PC-3 (cell line): ENCODE measurements at regions not wholly inside any gene's neighbourhood (a gene's known extent, or its start where the extent isn't known, plus 50 kb on each side); places are given as distances from the start of the nearest gene placed in this dataset.

ENCODE experiments used
- ATAC-seq: fragments of 200-7000 bp; cut with Tn5 transposase; 2 replicates; pipeline ENCODE4 v1.9.1; 2020; ENCODE audit warnings: mild to moderate bottlenecking, moderate library complexity
- BruUV-seq: library from RNA; stranded (reverse); fragments of 400-500 nt; replicated peaks from 2 replicates; lab custom pipeline; 2021; lab: Mats Ljungman, UMichigan
- CTCF ChIA-PET: fragments of 300-600 bp; sonication (Branson Sonifier 250); formaldehyde crosslinking; loops from one replicate; lab custom pipeline; 2022; ENCODE audit warnings: antibody characterized with exemption; lab: Charles Lee
- POLR2A ChIA-PET: fragments of 300-600 bp; sonication (Branson Sonifier 250); formaldehyde crosslinking; loops from one replicate; lab custom pipeline; 2022; ENCODE audit warnings: antibody characterized with exemption; ENCODE audit not compliant: unreplicated experiment; lab: Charles Lee
- DNase-seq: peaks from one replicate; pipeline ENCODE4 v3.0.0-alpha.2; 2015
- H2AFZ ChIP-seq: fragments of 300-600 bp; sonication (generic); 2 replicates; pipeline ENCODE4 v1.6.0; 2016; ENCODE audit warnings: antibody characterized with exemption, low read length
- H3F3A ChIP-seq: fragments of 300-600 bp; sonication (generic); one replicate; pipeline ENCODE4 v1.6.0; 2017; ENCODE audit warnings: antibody characterized with exemption, low read length, control low read depth, mild to moderate bottlenecking; ENCODE audit not compliant: unreplicated experiment
- H3K27ac ChIP-seq: fragments of 300-600 bp; sonication (generic); 2 replicates; pipeline ENCODE4 v1.5.1; 2016; ENCODE audit warnings: mild to moderate bottlenecking, low read length
- H3K27me3 ChIP-seq: fragments of 300-600 bp; sonication (generic); 2 replicates; pipeline ENCODE4 v1.6.1; 2016; ENCODE audit warnings: low read length, mixed read lengths
- H3K36me3 ChIP-seq: fragments of 300-600 bp; sonication (generic); 2 replicates; pipeline ENCODE4 v1.6.1; 2016; ENCODE audit warnings: low read depth, mixed run types, low read length, mixed read lengths
- H3K4me1 ChIP-seq: fragments of 300-600 bp; sonication (generic); 2 replicates; pipeline ENCODE4 v1.5.1; 2016; ENCODE audit warnings: low read length; ENCODE audit not compliant: insufficient read depth
- H3K4me2 ChIP-seq: fragments of 300-600 bp; sonication (generic); 2 replicates; pipeline ENCODE4 v1.6.0; 2016; ENCODE audit warnings: low read length
- H3K4me3 ChIP-seq: fragments of 300-600 bp; sonication (generic); 2 replicates; pipeline ENCODE4 v1.5.1; 2016; ENCODE audit warnings: mild to moderate bottlenecking, low read length, mixed read lengths
- H3K79me2 ChIP-seq: fragments of 300-600 bp; sonication (generic); 2 replicates; pipeline ENCODE4 v1.6.1; 2017; ENCODE audit warnings: low read length, mixed read lengths
- H3K9ac ChIP-seq: fragments of 300-600 bp; sonication (generic); 2 replicates; pipeline ENCODE4 v1.6.0; 2016; ENCODE audit warnings: mild to moderate bottlenecking, low read length
- H3K9me2 ChIP-seq: fragments of 300-600 bp; sonication (generic); replicated peaks from 2 replicates; pipeline ENCODE4 v1.6.1; 2016; ENCODE audit warnings: mixed run types, low read length, mixed read lengths
- H3K9me3 ChIP-seq: fragments of 300-600 bp; sonication (generic); 2 replicates; pipeline ENCODE4 v1.6.1; 2016; ENCODE audit warnings: low read length, mixed read lengths
- H4K20me1 ChIP-seq: fragments of 300-600 bp; sonication (generic); 2 replicates; pipeline ENCODE4 v1.6.1; 2016; ENCODE audit warnings: low read length, mixed read lengths
- CTCF ChIP-seq: fragments of 300-600 bp; sonication (generic); conservative IDR thresholded peaks from 2 replicates; pipeline ENCODE4 v1.5.1; 2017; ENCODE audit warnings: antibody characterized with exemption, low read depth, mild to moderate bottlenecking, low read length
- EZH2 ChIP-seq: fragments of 300-600 bp; sonication (generic); IDR thresholded peaks from one replicate; pipeline ENCODE4 v1.6.1; 2017; ENCODE audit warnings: antibody characterized with exemption, mild to moderate bottlenecking, low read length; ENCODE audit not compliant: unreplicated experiment
- EZH2phosphoT487 ChIP-seq: fragments of 300-600 bp; sonication (generic); IDR thresholded peaks from 2 replicates; pipeline ENCODE4 v1.6.1; 2018; ENCODE audit warnings: mild to moderate bottlenecking, antibody characterized with exemption, low read length, borderline replicate concordance
- intact Hi-C: fragments of 100-400 bp; cut with micrococcal nuclease; formaldehyde crosslinking; loops from 2 replicates; pipeline ENCODE4 v1.9.0; 2023

DNA sequence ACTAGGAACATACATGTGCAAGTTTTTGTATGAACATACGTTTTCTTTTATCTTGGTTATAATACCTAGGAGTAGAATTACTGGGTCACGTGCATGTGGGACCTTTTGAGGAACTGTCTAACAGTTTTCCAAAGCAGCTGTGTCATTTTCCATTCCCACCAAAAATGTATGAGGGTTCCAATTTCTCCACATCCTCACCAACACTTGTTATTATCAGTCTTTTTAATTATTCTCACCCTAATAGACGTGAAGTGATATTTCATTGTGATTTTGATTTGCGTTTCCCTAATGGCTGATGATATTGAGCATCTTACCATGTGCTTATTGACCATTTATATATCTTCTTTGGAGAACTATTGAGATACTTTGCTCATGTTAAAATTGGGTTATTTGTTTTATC, 162.1 kb downstream of the CHST1 start:
- Histone ChIP-seq H3K9me3 (no peaks in the 10 kb centered on the region), H3F3A (no peaks in the 10 kb centered on the region), H3K9me2 (no peaks in the 10 kb centered on the region), H4K20me1 (no peaks in the 10 kb centered on the region), H3K27ac (no peak overlapping the region), H3K36me3 (no peaks in the 10 kb centered on the region), H3K4me3 (no peak overlapping the region), H3K27me3 (no peaks in the 10 kb centered on the region), H2AFZ (no peak overlapping the region), H3K79me2 (no peaks in the 10 kb centered on the region), H3K4me1 (no peaks in the 10 kb centered on the region), H3K9ac (no peak overlapping the region), H3K4me2 (no peak overlapping the region)
- ChIA-PET POLR2A (no interaction called here), CTCF (no interaction called here)
- intact Hi-C loops, result no loop called here
- no peak for DNase-seq
- TF ChIP-seq EZH2, result no peak
- TF ChIP-seq EZH2phosphoT487, result no peak
- TF ChIP-seq CTCF, result no peak
- no TSS peak for BruUV-seq
- no peak for ATAC-seq

DNA sequence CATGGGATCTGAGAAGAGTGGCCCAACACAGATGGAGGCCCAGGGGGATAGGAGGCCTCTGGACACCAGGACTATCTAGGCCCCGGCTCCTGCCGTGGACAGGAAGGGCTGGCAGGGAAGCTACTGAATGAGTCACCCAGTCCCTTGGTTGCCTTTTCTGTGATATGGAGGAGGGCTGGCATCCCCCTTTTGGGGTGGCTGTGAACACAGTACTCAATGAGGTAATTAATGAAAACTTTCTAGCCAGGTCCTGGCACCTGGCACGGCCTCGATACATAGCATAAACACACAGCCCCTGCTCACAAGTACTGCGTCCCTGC, 163.2 kb downstream of the CHST1 start:
- Histone ChIP-seq H3K4me1 (no peaks in the 10 kb centered on the region), H3F3A (no peaks in the 10 kb centered on the region), H3K27me3 (0 out of 2 replicates have a peak, but pooled peaks cover 4% of the 10 kb centered on the region), H4K20me1 (no peaks in the 10 kb centered on the region), H3K36me3 (no peaks in the 10 kb centered on the region), H3K79me2 (no peaks in the 10 kb centered on the region), H3K9ac (no peak overlapping the region), H3K27ac (no peak overlapping the region), H3K9me3 (no peaks in the 10 kb centered on the region), H3K4me2 (no peak overlapping the region), H2AFZ (no peak overlapping the region), H3K4me3 (no peak overlapping the region), H3K9me2 (no peaks in the 10 kb centered on the region)
- intact Hi-C loops, result no loop called here
- TF ChIP-seq CTCF (no peak), EZH2 (no peak), EZH2phosphoT487 (no peak)
- ChIA-PET POLR2A (no interaction called here), CTCF (no interaction called here)
- no peak for DNase-seq
- no peak for ATAC-seq
- BruUV-seq, result no TSS peak

DNA sequence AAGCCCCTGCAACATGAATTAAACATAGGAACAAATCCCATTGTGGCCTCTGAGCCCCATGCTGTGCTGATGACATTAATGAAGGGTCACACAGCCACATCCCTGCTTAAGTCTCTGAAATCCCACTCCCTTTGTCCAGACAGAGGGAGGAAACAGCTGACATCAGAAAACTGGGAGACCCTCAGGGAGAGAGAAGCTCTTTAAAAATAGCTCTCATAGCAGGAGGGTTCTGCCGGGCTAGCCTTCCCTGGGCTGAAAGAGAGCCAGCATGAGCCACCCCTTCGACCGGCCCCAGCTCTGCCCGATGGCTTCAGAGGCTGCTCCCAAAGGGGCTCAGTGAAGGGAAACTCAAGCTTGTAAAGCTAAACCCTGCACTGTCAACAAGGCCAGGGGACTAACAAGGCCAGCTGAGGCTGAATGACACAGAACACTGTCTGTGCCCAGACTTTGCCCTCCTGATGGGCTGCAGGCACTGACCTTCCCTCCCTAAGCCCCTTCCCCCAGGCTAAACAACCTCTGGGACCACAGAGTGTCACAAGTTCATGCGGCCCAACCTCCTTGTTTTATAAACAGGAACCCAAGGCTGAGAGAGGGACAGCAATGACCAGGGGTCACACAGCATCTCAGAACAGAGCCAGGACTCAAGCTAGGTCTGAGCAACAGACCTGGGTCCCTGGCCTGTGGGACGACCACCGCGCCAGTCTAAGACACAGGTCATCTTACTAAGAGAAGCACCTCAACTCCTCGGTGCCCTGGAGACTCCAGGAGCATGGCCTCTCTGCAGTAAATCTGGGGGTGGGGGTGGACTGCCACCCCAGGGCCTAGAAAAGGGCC, 163.8 kb downstream of the CHST1 start:
- Histone ChIP-seq H3K4me1 (no peaks in the 10 kb centered on the region), H4K20me1 (no peaks in the 10 kb centered on the region), H3K36me3 (no peaks in the 10 kb centered on the region), H3K9me2 (no peaks in the 10 kb centered on the region), H3K79me2 (no peaks in the 10 kb centered on the region), H2AFZ (no peak overlapping the region), H3F3A (no peaks in the 10 kb centered on the region), H3K27ac (no peak overlapping the region), H3K4me3 (no peak overlapping the region), H3K9me3 (no peaks in the 10 kb centered on the region), H3K9ac (no peak overlapping the region), H3K27me3 (0 out of 2 replicates have a peak, but pooled peaks cover 4% of the 10 kb centered on the region), H3K4me2 (no peak overlapping the region)
- ChIA-PET CTCF (no interaction called here), POLR2A (no interaction called here)
- intact Hi-C loops, result no loop called here
- no TSS peak for BruUV-seq
- no peak for ATAC-seq
- TF ChIP-seq CTCF, result no peak
- no peak for TF ChIP-seq EZH2phosphoT487
- TF ChIP-seq EZH2, result no peak
- no peak for DNase-seq
